Esophagus muscularis mucosa (tissue), 3 donors: ENCODE measurements at regions not wholly inside any gene's neighbourhood (a gene's known extent, or its start where the extent isn't known, plus 50 kb on each side); places are given as distances from the start of the nearest gene placed in this dataset.

Experiments used
- CTCF ChIP-seq, 3 experiments: fragments of 200-600 bp in 2 of 3; fragments of 450-650 bp in 1 of 3; sonication (generic) in 2 of 3; IDR thresholded peaks; one replicate each; pipeline ENCODE4 v1.5.1; 2017 to 2019; ENCODE audit warnings: antibody characterized with exemption in 3 of 3, mild to moderate bottlenecking in 2 of 3, moderate library complexity in 1 of 3
- POLR2A ChIP-seq: fragments of 450-650 bp; IDR thresholded peaks from one replicate; pipeline ENCODE4 v1.6.1; 2017; ENCODE audit warnings: antibody characterized with exemption, moderate library complexity, mild to moderate bottlenecking, low read depth

GRCh38 chr4:134145369-134145768 is 56.2 kb downstream of the PABPC4L start:
- TF ChIP-seq CTCF (IDR thresholded peaks at IDR 0.05), result no peak
- TF ChIP-seq POLR2A, result no peak
